Activated CD4-positive, alpha-beta memory T cell treated with anti-CD3 and anti-CD28 coated beads for 36 hours (primary cell): ENCODE measurements at regions not wholly inside any gene's neighbourhood (a gene's known extent, or its start where the extent isn't known, plus 50 kb on each side); places are given as distances from the start of the nearest gene placed in this dataset.
"Not testable (repeated sequence)": the region's sequence is repeated elsewhere in the genome, so short reads cannot be mapped to it uniquely, and the experiment has no call there.

ENCODE experiments used
- CTCF ChIA-PET: fragments of 350-600 bp; sonication (Branson Sonifier 250); formaldehyde crosslinking; loops from one replicate; lab custom pipeline; 2021; ENCODE audit warnings: antibody characterized with exemption, inconsistent platforms; lab: Charles Lee
- POLR2A ChIA-PET: fragments of 350-600 bp; sonication (Branson Sonifier 250); formaldehyde crosslinking; loops from one replicate; lab custom pipeline; 2021; ENCODE audit warnings: antibody characterized with exemption; lab: Charles Lee
- DNase-seq: peaks from one replicate; pipeline ENCODE4 v3.0.0-alpha.2; 2020
- H3K27ac Mint-ChIP-seq: one replicate; pipeline ENCODE4 v1.8.0; 2021; ENCODE audit warnings: mixed read lengths
- H3K27me3 Mint-ChIP-seq: one replicate; pipeline ENCODE4 v1.8.0; 2021; ENCODE audit warnings: mixed read lengths
- H3K36me3 Mint-ChIP-seq: one replicate; pipeline ENCODE4 v1.8.0; 2021; ENCODE audit warnings: mixed read lengths
- H3K4me1 Mint-ChIP-seq: one replicate; pipeline ENCODE4 v1.8.0; 2021; ENCODE audit warnings: low read depth, mixed read lengths
- H3K4me3 Mint-ChIP-seq: one replicate; pipeline ENCODE4 v1.8.0; 2021; ENCODE audit warnings: mild to moderate bottlenecking, mixed read lengths
- H3K9me3 Mint-ChIP-seq: one replicate; pipeline ENCODE4 v1.8.0; 2021; ENCODE audit warnings: mixed read lengths
- intact Hi-C: fragments of 100-400 bp; cut with micrococcal nuclease; formaldehyde crosslinking; loops from one replicate; pipeline ENCODE4 v1.15.1; 2023

DNA sequence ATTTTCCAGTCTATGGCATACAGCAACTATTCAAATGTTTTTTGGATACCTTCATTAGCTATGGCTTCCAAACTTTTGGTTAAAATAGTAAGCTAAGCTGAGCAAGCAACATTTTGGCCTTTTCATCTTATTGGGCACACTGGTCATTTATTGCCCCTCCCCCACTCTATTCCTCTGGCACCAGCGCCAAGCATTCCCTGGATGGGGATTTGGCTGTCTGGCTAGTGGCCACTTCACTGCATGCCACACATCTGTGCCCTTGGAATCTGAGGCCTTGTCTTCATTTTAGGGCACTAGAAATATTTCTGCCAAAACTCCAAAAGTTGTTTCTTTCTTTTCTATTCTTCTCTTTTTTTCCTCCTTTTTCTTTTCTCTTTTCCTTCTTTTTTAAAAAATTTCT is 305.8 kb upstream of the POTED start:
- DNase-seq, H3K36me3 Mint-ChIP-seq, H3K9me3 Mint-ChIP-seq, H3K4me1 Mint-ChIP-seq, H3K27me3 Mint-ChIP-seq, CTCF ChIA-PET, POLR2A ChIA-PET, H3K27ac Mint-ChIP-seq, H3K4me3 Mint-ChIP-seq, intact Hi-C loops: not testable (repeated sequence)

- H3K27ac Mint-ChIP-seq, H3K4me3 Mint-ChIP-seq, H3K27me3 Mint-ChIP-seq, POLR2A ChIA-PET, CTCF ChIA-PET, DNase-seq, H3K4me1 Mint-ChIP-seq, intact Hi-C loops, H3K9me3 Mint-ChIP-seq, H3K36me3 Mint-ChIP-seq: not testable (repeated sequence)
These were observed 304.7 kb upstream of the POTED start for GRCh38 chr21:13304901-13305300.

- H3K4me3 Mint-ChIP-seq, H3K9me3 Mint-ChIP-seq, H3K36me3 Mint-ChIP-seq, DNase-seq, POLR2A ChIA-PET, H3K27ac Mint-ChIP-seq, CTCF ChIA-PET, H3K4me1 Mint-ChIP-seq, H3K27me3 Mint-ChIP-seq, intact Hi-C loops: not testable (repeated sequence)
These were observed 299.5 kb upstream of the POTED start for GRCh38 chr21:13310120-13310519.

GRCh38 chr21:13310570-13311524 is 298.7 kb upstream of the POTED start:
- CTCF ChIA-PET, H3K4me1 Mint-ChIP-seq, DNase-seq, H3K9me3 Mint-ChIP-seq, H3K36me3 Mint-ChIP-seq, H3K4me3 Mint-ChIP-seq, H3K27me3 Mint-ChIP-seq, intact Hi-C loops, POLR2A ChIA-PET, H3K27ac Mint-ChIP-seq: not testable (repeated sequence)

DNA sequence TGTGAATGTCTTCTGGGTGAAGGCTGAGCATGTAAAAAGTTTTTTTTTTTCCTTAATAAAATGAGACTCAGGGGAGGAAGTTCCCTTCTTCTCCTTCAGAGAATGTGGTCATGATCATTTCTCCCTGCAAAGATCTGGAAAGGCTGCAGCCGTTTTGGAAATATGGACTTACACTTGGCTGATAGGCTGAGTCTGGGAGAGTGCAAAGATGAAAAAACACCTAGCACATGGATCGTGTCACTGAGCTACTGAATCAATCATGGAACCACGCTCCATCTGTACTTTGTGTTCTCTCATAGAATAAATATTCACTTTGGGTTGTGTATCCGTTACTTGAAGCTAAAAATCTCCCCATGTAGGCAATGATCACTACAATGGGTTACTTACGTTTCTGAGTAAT is 290.9 kb upstream of the POTED start:
- H3K36me3 Mint-ChIP-seq, CTCF ChIA-PET, intact Hi-C loops, H3K27me3 Mint-ChIP-seq, H3K27ac Mint-ChIP-seq, POLR2A ChIA-PET, DNase-seq, H3K4me3 Mint-ChIP-seq, H3K4me1 Mint-ChIP-seq: not testable (repeated sequence)
- H3K9me3 Mint-ChIP-seq, result peaks cover 14% of the 10 kb centered on the region

DNA sequence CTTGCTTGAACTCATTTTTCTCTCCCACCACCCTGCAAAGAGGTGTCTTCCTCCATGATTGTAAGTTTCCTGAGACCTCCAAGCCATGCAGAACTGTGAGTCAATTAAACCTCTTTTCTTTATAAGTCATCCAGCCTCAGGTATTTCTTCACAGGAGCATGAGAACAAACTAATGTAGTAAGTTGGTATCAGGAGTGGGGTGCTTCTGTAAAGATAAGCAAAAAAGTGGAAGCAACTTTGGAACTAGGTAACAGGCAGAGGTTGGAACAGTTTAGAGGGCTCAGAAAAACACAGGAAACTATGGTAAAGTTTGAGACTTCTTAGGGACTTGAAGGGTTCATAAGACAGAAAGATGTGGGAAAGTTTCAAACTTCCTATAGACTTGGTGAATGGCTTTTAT is 287.7 kb upstream of the POTED start:
- CTCF ChIA-PET, H3K27ac Mint-ChIP-seq, H3K4me1 Mint-ChIP-seq, H3K4me3 Mint-ChIP-seq, H3K36me3 Mint-ChIP-seq, H3K27me3 Mint-ChIP-seq, POLR2A ChIA-PET, DNase-seq, intact Hi-C loops: not testable (repeated sequence)
- peaks cover 18% of the 10 kb centered on the region for H3K9me3 Mint-ChIP-seq

GRCh38 chr21:13340670-13341234 is 268.8 kb upstream of the POTED start:
- H3K27ac Mint-ChIP-seq, H3K27me3 Mint-ChIP-seq, H3K9me3 Mint-ChIP-seq, POLR2A ChIA-PET, DNase-seq, intact Hi-C loops, H3K4me1 Mint-ChIP-seq, CTCF ChIA-PET, H3K4me3 Mint-ChIP-seq, H3K36me3 Mint-ChIP-seq: not testable (repeated sequence)

GRCh38 chr21:13351521-13351920 is 258.1 kb upstream of the POTED start:
- H3K9me3 Mint-ChIP-seq, POLR2A ChIA-PET, H3K4me3 Mint-ChIP-seq: not testable (repeated sequence)

DNA sequence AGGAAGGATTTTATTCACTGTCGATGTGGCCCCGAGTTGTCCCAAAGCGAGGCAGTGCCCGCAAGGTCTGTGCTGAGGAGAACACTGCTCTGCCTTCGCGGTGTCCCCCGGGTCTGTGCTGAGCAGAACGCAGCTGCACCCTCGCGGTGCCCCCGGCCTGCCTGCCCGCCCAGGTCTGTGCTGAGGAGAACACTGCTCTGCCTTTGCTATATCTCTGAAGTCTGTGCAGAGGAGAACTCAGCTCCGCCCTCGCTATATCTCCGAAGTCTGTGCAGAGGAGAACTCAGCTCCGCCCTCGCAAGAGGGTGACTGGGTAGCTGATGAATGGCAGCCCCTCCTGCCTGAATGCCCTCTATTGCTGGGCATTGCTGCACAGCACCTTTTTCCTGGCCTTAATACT is 249.4 kb upstream of the POTED start:
- H3K36me3 Mint-ChIP-seq, POLR2A ChIA-PET, H3K4me1 Mint-ChIP-seq, CTCF ChIA-PET, H3K9me3 Mint-ChIP-seq, DNase-seq, H3K27me3 Mint-ChIP-seq, intact Hi-C loops, H3K27ac Mint-ChIP-seq, H3K4me3 Mint-ChIP-seq: not testable (repeated sequence)

More at GRCh38 chr21:13351521-13351920, 258.1 kb upstream of the POTED start:
- H3K27me3 Mint-ChIP-seq, H3K36me3 Mint-ChIP-seq, intact Hi-C loops, H3K4me1 Mint-ChIP-seq, H3K27ac Mint-ChIP-seq, CTCF ChIA-PET, DNase-seq: not testable (repeated sequence)

DNA sequence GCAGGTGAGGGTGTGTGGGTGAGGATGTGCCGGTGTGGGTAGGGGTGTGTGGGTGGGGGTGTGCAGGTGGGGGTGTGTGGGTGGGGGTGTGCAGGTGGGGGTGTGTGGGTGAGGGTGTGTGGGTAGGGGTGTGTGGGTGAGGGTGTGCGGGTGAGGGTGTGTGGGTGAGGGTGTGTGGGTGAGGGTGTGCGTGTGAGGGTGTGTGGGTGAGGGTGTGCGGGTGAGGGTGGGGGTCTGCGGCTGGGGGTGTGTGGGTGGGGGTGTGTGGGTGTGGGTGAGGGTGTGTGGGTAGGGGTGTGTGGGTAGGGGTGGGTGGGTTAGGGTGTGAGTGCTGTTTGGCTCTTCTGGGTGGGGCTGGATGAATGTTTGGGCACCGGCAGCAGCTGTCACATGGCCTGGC is 241.4 kb upstream of the POTED start:
- intact Hi-C loops, result no loop called here
- POLR2A ChIA-PET, result no interaction called here
- no peaks in the 10 kb centered on the region for H3K36me3 Mint-ChIP-seq

GRCh38 chr21:13372721-13373120 is 236.9 kb upstream of the POTED start:
- H3K4me3 Mint-ChIP-seq, CTCF ChIA-PET, intact Hi-C loops, POLR2A ChIA-PET, H3K4me1 Mint-ChIP-seq, H3K36me3 Mint-ChIP-seq, H3K27me3 Mint-ChIP-seq, H3K27ac Mint-ChIP-seq, DNase-seq, H3K9me3 Mint-ChIP-seq: not testable (repeated sequence)

More for the DNA sequence above, 241.4 kb upstream of the POTED start:
- Mint-ChIP-seq H3K27ac (no peak overlapping the region), H3K9me3 (no peaks in the 10 kb centered on the region), H3K27me3 (peaks cover 3% of the 10 kb centered on the region), H3K4me1 (no peaks in the 10 kb centered on the region), H3K4me3 (no peak overlapping the region)
- DNase-seq, result no peak
- CTCF ChIA-PET, result no interaction called here

DNA sequence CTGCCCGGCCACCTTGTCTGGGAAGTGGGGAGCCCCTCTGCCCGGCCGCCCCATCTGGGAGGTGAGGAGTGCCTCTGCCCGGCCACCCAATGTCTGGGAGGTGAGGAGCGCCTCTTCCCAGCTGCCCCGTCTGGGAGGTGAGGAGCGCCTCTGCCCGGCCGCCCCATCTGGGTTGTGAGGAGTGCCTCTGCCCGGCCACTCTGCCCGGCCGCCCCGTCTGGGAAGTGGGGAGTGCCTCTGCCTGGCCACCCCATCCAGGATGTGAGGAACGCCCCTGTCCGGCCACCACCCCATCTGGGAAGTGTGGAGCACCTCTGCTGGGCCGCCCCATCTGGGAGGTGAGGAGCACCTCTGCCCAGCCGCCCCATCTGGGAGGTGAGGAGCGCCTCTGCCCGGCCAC is 230.6 kb upstream of the POTED start:
- DNase-seq, H3K9me3 Mint-ChIP-seq, CTCF ChIA-PET: not testable (repeated sequence)

GRCh38 chr21:13379566-13379965 is 230.0 kb upstream of the POTED start:
- POLR2A ChIA-PET, H3K9me3 Mint-ChIP-seq, DNase-seq, H3K27me3 Mint-ChIP-seq, intact Hi-C loops, H3K4me3 Mint-ChIP-seq, CTCF ChIA-PET, H3K27ac Mint-ChIP-seq, H3K36me3 Mint-ChIP-seq, H3K4me1 Mint-ChIP-seq: not testable (repeated sequence)

More for the DNA sequence above, 230.6 kb upstream of the POTED start:
- H3K36me3 Mint-ChIP-seq, H3K4me1 Mint-ChIP-seq, H3K27ac Mint-ChIP-seq, POLR2A ChIA-PET, H3K4me3 Mint-ChIP-seq, H3K27me3 Mint-ChIP-seq, intact Hi-C loops: not testable (repeated sequence)
